ENCODE measurements at regions not wholly inside any gene's neighbourhood (a gene's known extent, or its start where the extent isn't known, plus 50 kb on each side); places are given as distances from the start of the nearest gene placed in this dataset.

DNA sequence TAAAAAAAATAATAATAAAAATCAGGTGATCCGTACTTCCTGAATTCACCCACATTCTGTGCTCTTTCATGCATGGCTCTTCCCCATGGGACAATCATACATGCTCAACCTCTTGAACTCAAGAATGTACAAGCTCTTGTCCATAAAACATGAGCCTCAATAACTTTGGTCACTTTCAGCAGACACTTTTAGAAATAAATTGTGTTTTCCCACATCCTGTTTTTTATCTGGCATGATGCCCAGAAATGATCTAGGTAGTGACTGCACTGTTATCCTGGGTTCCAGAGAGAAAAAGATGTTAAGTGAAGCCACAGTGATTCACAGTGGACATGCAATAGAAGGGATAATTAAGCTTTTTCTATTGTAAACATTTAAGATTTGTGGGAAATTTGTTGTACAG lies 537.6 kb upstream of the TMEM132C start:
- no peaks in the 10 kb centered on the region for H4K20me1 ChIP-seq (ENCODE audit: insufficient read depth, low read length)
- no peak overlapping the region for H3K4me3 ChIP-seq (ENCODE audit: low read depth, low read length, poor library complexity, severe bottlenecking)
- H3K36me3 ChIP-seq (ENCODE audit: insufficient read depth, low read length) = no peaks in the 10 kb centered on the region
- H3K27me3 ChIP-seq (ENCODE audit: insufficient read depth, low read length) = no peaks in the 10 kb centered on the region
- no peak overlapping the region for H2AFZ ChIP-seq (ENCODE audit: low read length)
- no peaks in the 10 kb centered on the region for H3K4me1 ChIP-seq (ENCODE audit: insufficient read depth, low read length, severe bottlenecking)
- H3K4me2 ChIP-seq (ENCODE audit: low read length) = no peak overlapping the region
- no peaks in the 10 kb centered on the region for H3F3A ChIP-seq (ENCODE audit: insufficient read depth, low read length)
- no peaks in the 10 kb centered on the region for H3K79me2 ChIP-seq (ENCODE audit: insufficient read depth, low read length)
- H3K27ac ChIP-seq (ENCODE audit: low read depth, low read length, poor library complexity, severe bottlenecking) = no peak overlapping the region
- H3K9me3 ChIP-seq (ENCODE audit: low read length) = no peaks in the 10 kb centered on the region
- H3K9ac ChIP-seq (ENCODE audit: low read length) = no peak overlapping the region
- no peaks in the 10 kb centered on the region for H3K9me2 ChIP-seq (ENCODE audit: low read depth, low read length)
- no peak for TF ChIP-seq EZH2 (IDR thresholded peaks at IDR 0.05; ENCODE audit: borderline replicate concordance, low read length)
- TF ChIP-seq, protein P1, sequence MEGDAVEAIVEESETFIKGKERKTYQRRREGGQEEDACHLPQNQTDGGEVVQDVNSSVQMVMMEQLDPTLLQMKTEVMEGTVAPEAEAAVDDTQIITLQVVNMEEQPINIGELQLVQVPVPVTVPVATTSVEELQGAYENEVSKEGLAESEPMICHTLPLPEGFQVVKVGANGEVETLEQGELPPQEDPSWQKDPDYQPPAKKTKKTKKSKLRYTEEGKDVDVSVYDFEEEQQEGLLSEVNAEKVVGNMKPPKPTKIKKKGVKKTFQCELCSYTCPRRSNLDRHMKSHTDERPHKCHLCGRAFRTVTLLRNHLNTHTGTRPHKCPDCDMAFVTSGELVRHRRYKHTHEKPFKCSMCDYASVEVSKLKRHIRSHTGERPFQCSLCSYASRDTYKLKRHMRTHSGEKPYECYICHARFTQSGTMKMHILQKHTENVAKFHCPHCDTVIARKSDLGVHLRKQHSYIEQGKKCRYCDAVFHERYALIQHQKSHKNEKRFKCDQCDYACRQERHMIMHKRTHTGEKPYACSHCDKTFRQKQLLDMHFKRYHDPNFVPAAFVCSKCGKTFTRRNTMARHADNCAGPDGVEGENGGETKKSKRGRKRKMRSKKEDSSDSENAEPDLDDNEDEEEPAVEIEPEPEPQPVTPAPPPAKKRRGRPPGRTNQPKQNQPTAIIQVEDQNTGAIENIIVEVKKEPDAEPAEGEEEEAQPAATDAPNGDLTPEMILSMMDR (IDR thresholded peaks at IDR 0.05; ENCODE audit: low read length) = no peak

DNA sequence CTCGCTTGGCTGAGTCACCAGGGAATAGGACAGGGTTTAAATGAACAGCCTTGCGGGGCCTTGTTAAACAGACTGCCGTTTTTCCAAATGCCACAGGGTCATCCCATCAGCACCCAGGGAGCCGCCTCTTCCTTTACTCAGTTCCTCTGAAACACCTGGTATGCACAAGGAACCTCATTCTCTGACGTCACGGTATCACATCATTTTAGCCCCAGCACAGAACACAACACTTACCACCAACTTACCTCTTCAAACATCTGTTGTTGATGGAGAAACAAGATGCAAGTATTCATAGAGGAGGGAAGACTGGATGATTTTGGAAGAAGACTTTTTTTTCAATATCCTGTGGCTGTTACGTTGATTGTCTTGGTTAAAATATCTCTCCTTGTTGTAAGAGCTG lies 535.3 kb upstream of the TMEM132C start:
- Histone ChIP-seq H3K4me2 (ENCODE audit: low read length) (no peak overlapping the region), H3K4me1 (ENCODE audit: insufficient read depth, low read length, severe bottlenecking) (no peaks in the 10 kb centered on the region), H3K9ac (ENCODE audit: low read length) (no peak overlapping the region), H3K36me3 (ENCODE audit: insufficient read depth, low read length) (no peaks in the 10 kb centered on the region), H3K27ac (ENCODE audit: low read depth, low read length, poor library complexity, severe bottlenecking) (no peak overlapping the region), H3F3A (ENCODE audit: insufficient read depth, low read length) (no peaks in the 10 kb centered on the region), H3K27me3 (ENCODE audit: insufficient read depth, low read length) (no peaks in the 10 kb centered on the region), H3K9me3 (ENCODE audit: low read length) (no peaks in the 10 kb centered on the region), H3K4me3 (ENCODE audit: low read depth, low read length, poor library complexity, severe bottlenecking) (no peak overlapping the region), H3K9me2 (ENCODE audit: low read depth, low read length) (no peaks in the 10 kb centered on the region), H3K79me2 (ENCODE audit: insufficient read depth, low read length) (no peaks in the 10 kb centered on the region), H2AFZ (ENCODE audit: low read length) (no peak overlapping the region), H4K20me1 (ENCODE audit: insufficient read depth, low read length) (no peaks in the 10 kb centered on the region)
- TF ChIP-seq, protein P1 (IDR thresholded peaks at IDR 0.05; ENCODE audit: low read length) = no peak
- no peak for TF ChIP-seq EZH2 (IDR thresholded peaks at IDR 0.05; ENCODE audit: borderline replicate concordance, low read length)

- Histone ChIP-seq H3K9me3 (ENCODE audit: low read length) (no peaks in the 10 kb centered on the region), H3K27ac (ENCODE audit: low read depth, low read length, poor library complexity, severe bottlenecking) (no peak overlapping the region), H3K4me3 (ENCODE audit: low read depth, low read length, poor library complexity, severe bottlenecking) (no peak overlapping the region), H3K79me2 (ENCODE audit: insufficient read depth, low read length) (no peaks in the 10 kb centered on the region), H2AFZ (ENCODE audit: low read length) (no peak overlapping the region), H3K4me1 (ENCODE audit: insufficient read depth, low read length, severe bottlenecking) (no peaks in the 10 kb centered on the region), H3K9ac (ENCODE audit: low read length) (no peak overlapping the region), H3K36me3 (ENCODE audit: insufficient read depth, low read length) (no peaks in the 10 kb centered on the region), H4K20me1 (ENCODE audit: insufficient read depth, low read length) (no peaks in the 10 kb centered on the region), H3K9me2 (ENCODE audit: low read depth, low read length) (no peaks in the 10 kb centered on the region), H3F3A (ENCODE audit: insufficient read depth, low read length) (no peaks in the 10 kb centered on the region), H3K27me3 (ENCODE audit: insufficient read depth, low read length) (no peaks in the 10 kb centered on the region), H3K4me2 (ENCODE audit: low read length) (no peak overlapping the region)
- no peak for TF ChIP-seq EZH2 (IDR thresholded peaks at IDR 0.05; ENCODE audit: borderline replicate concordance, low read length)
- TF ChIP-seq, protein P1 (IDR thresholded peaks at IDR 0.05; ENCODE audit: low read length) = no peak
Observed at GRCh38 chr12:127742231-127742630, 524.7 kb upstream of the TMEM132C start.
